SHP77 treated with DMSO at 0.1 percent for 48 hours (cell line): ENCODE measurements at regions not wholly inside any gene's neighbourhood (a gene's known extent, or its start where the extent isn't known, plus 50 kb on each side); places are given as distances from the start of the nearest gene placed in this dataset.
"Not testable (repeated sequence)": the region's sequence is repeated elsewhere in the genome, so short reads cannot be mapped to it uniquely, and the experiment has no call there.

ENCODE experiments used
- DNase-seq: peaks from one replicate; lab custom pipeline; 2025; lab: John Stamatoyannopoulos, UW

- no peak for DNase-seq
Observed at GRCh38 chr10:114872519-114873087, 51.0 kb downstream of the FHIP2A start.

GRCh38 chr10:114874827-114875411 is 53.3 kb downstream of the FHIP2A start:
- DNase-seq, result no peak

- not testable (repeated sequence) for DNase-seq
Observed at GRCh38 chr10:114875590-114876081, 54.1 kb downstream of the FHIP2A start.

- DNase-seq, result no peak
Observed at GRCh38 chr10:114876169-114876568, 54.6 kb downstream of the FHIP2A start.

- peak; percentile 15 for DNase-seq
Observed at GRCh38 chr10:114876602-114877300, 55.2 kb downstream of the FHIP2A start.

- DNase-seq, result no peak
Observed at GRCh38 chr10:114877301-114877644, 55.7 kb downstream of the FHIP2A start.

- no peak for DNase-seq
Observed at GRCh38 chr10:114879093-114879492, 57.5 kb downstream of the FHIP2A start.

- no peak for DNase-seq
Observed at GRCh38 chr10:114879541-114880158, 58.1 kb downstream of the FHIP2A start.

- no peak for DNase-seq
Observed at GRCh38 chr10:114881417-114881816, 56.6 kb upstream of the TRUB1 start.

- DNase-seq, result no peak
Observed at GRCh38 chr10:114881901-114882300, 56.1 kb upstream of the TRUB1 start.

- no peak for DNase-seq
Observed at GRCh38 chr10:114885443-114885842, 52.6 kb upstream of the TRUB1 start.
